PFSK-1 (cell line): ENCODE measurements at regions not wholly inside any gene's neighbourhood (a gene's known extent, or its start where the extent isn't known, plus 50 kb on each side); places are given as distances from the start of the nearest gene placed in this dataset.

Source experiments
- FOXP2 ChIP-seq: optimal IDR thresholded peaks from 2 replicates; pipeline ENCODE3; 2011; ENCODE audit warnings: borderline replicate concordance, control low read depth, inconsistent platforms; ENCODE audit not compliant: insufficient read depth; ENCODE audit errors: extremely low read length, extremely low read depth
- POLR2AphosphoS5 ChIP-seq: IDR thresholded peaks from 2 replicates; pipeline ENCODE4 v1.6.1; 2012; ENCODE audit warnings: low read depth, mild to moderate bottlenecking, control low read depth, low read length, moderate library complexity
- SIN3A ChIP-seq: IDR thresholded peaks from 2 replicates; pipeline ENCODE4 v1.6.1; 2012; ENCODE audit warnings: mild to moderate bottlenecking, low read length, moderate library complexity, borderline replicate concordance; ENCODE audit not compliant: insufficient read depth
- TAF1 ChIP-seq: IDR thresholded peaks from 2 replicates; pipeline ENCODE4 v1.6.1; 2012; ENCODE audit warnings: low read length, control low read depth, borderline replicate concordance; ENCODE audit not compliant: insufficient read depth
- TF ChIP-seq, protein P1 (sequence below), 2 experiments: IDR thresholded peaks; 2 replicates each; pipeline versions ENCODE4 v1.6.1 to v1.8.0; 2011 to 2012; ENCODE audit warnings: low read depth in 2 of 2, low read length in 2 of 2, control low read depth in 1 of 2, inconsistent platforms in 1 of 2, mild to moderate bottlenecking in 1 of 2, moderate library complexity in 1 of 2; ENCODE audit not compliant: insufficient read depth in 1 of 2

GRCh38 chr5:89435347-89435746, 552.4 kb upstream of the MEF2C start:
- TF ChIP-seq POLR2AphosphoS5, result no peak
- no peak for TF ChIP-seq SIN3A
- no peak for TF ChIP-seq TAF1
- TF ChIP-seq FOXP2, result no peak
- TF ChIP-seq, protein P1, sequence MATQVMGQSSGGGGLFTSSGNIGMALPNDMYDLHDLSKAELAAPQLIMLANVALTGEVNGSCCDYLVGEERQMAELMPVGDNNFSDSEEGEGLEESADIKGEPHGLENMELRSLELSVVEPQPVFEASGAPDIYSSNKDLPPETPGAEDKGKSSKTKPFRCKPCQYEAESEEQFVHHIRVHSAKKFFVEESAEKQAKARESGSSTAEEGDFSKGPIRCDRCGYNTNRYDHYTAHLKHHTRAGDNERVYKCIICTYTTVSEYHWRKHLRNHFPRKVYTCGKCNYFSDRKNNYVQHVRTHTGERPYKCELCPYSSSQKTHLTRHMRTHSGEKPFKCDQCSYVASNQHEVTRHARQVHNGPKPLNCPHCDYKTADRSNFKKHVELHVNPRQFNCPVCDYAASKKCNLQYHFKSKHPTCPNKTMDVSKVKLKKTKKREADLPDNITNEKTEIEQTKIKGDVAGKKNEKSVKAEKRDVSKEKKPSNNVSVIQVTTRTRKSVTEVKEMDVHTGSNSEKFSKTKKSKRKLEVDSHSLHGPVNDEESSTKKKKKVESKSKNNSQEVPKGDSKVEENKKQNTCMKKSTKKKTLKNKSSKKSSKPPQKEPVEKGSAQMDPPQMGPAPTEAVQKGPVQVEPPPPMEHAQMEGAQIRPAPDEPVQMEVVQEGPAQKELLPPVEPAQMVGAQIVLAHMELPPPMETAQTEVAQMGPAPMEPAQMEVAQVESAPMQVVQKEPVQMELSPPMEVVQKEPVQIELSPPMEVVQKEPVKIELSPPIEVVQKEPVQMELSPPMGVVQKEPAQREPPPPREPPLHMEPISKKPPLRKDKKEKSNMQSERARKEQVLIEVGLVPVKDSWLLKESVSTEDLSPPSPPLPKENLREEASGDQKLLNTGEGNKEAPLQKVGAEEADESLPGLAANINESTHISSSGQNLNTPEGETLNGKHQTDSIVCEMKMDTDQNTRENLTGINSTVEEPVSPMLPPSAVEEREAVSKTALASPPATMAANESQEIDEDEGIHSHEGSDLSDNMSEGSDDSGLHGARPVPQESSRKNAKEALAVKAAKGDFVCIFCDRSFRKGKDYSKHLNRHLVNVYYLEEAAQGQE (IDR thresholded peaks at IDR 0.05; ENCODE audit: insufficient read depth in 1 of 2, low read depth in 2 of 2, low read length in 2 of 2), result no peak

DNA sequence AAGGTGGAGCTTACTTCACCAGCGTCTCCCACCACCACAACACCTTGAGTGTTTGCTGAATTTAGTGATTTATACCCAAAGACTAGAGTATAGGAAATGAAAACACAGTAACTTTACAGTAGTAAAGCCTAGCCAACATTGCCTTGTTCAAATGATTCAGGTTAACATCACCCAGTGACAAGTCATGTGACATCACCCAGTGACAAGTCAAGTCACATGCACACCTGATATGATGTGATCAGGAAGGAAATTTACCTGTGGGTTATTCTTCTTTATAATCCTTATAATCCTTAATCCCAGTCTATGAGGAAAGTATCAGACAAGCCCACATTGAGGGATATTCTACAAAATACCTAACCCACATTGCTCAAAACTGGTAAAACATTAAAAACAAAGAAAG, 545.6 kb upstream of the MEF2C start:
- TF ChIP-seq POLR2AphosphoS5, result no peak
- no peak for TF ChIP-seq FOXP2
- TF ChIP-seq, protein P1 (IDR thresholded peaks at IDR 0.05; ENCODE audit: insufficient read depth in 1 of 2, low read depth in 2 of 2, low read length in 2 of 2), result no peak
- TF ChIP-seq SIN3A, result no peak
- TF ChIP-seq TAF1, result no peak

GRCh38 chr5:89425062-89425461, 542.1 kb upstream of the MEF2C start:
- TF ChIP-seq FOXP2 (no peak), TAF1 (no peak), POLR2AphosphoS5 (no peak), SIN3A (no peak)
- TF ChIP-seq, protein P1 (IDR thresholded peaks at IDR 0.05; ENCODE audit: insufficient read depth in 1 of 2, low read depth in 2 of 2, low read length in 2 of 2), result no peak

GRCh38 chr5:89421035-89421434, 538.1 kb upstream of the MEF2C start:
- TF ChIP-seq, protein P1 (IDR thresholded peaks at IDR 0.05; ENCODE audit: insufficient read depth in 1 of 2, low read depth in 2 of 2, low read length in 2 of 2), result no peak

GRCh38 chr5:89418407-89419085, 535.6 kb upstream of the MEF2C start:
- no peak for TF ChIP-seq SIN3A
- TF ChIP-seq TAF1, result no peak
- no peak for TF ChIP-seq FOXP2
- TF ChIP-seq, protein P1 (IDR thresholded peaks at IDR 0.05; ENCODE audit: insufficient read depth in 1 of 2, low read depth in 2 of 2, low read length in 2 of 2), result no peak
- TF ChIP-seq POLR2AphosphoS5, result no peak
